ENCODE measurements at regions not wholly inside any gene's neighbourhood (a gene's known extent, or its start where the extent isn't known, plus 50 kb on each side); places are given as distances from the start of the nearest gene placed in this dataset.

DNA sequence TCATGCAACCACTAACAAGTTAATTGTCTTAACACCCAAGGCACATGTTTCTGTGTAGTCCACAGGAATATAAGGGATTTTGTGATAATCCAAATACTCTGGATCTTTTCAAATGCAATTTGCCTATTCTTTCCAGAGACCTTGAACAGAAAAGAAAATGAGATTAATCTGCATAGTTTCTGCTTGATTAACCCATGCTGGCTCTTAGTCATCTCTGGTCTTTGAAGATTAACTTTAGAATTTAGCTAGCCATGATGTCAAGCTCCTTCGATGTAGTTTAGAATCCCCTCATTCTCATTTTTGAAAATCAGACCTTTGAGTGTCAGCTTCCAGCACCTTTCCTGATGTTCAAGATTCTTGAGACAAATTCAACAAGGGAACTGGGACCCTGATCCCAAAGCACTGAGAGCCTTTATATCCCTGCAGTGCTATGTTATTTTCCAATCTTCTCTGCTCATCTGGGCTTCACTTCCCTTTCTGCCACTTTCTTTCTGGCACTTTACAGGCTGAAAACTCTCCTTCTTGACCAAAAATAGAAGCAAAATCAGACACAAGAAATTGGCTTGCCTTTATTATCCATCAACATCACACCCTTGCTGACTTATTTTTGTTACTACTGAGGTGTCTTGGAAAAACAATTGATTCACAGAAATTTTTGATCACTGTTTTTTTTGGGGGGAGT lies 155.5 kb downstream of the PALM2AKAP2 start (continued):
- no peak for TF ChIP-seq RELA (CRISPR knock-in tag; IDR thresholded peaks at IDR 0.05; ENCODE audit: borderline replicate concordance)
- TF ChIP-seq, protein P1, sequence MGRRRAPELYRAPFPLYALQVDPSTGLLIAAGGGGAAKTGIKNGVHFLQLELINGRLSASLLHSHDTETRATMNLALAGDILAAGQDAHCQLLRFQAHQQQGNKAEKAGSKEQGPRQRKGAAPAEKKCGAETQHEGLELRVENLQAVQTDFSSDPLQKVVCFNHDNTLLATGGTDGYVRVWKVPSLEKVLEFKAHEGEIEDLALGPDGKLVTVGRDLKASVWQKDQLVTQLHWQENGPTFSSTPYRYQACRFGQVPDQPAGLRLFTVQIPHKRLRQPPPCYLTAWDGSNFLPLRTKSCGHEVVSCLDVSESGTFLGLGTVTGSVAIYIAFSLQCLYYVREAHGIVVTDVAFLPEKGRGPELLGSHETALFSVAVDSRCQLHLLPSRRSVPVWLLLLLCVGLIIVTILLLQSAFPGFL (CRISPR knock-in tag; IDR thresholded peaks at IDR 0.05; ENCODE audit: borderline replicate concordance), result no peak
- no peak for TF ChIP-seq EMX1 (CRISPR knock-in tag; IDR thresholded peaks at IDR 0.05)

DNA sequence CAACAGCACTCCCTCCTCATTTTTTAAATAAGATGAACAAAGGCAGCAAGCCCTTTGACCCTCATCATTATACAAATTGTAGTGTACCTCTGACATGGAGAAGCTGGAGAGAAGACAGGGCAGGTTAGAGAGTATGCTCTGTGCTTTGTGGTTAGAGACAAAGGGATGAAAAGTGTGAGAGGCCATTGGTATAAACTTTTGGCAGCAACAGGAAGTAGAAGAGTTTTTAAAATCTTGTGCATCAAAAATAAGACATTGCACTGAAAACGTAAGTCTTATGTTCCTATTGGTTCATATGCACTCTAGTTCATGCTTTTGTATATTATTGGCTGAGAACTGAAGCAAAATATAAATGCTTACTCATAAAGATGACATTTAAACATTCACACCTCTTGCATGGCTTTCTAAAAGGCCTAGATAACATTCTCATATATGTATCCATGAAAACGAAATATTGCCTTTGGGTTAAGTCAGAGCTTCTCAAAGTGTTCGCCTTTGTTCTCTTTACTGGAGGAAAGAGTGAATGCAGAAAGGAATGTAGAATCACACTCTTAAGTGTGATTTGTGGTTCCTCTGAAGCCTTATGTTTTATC lies 158.0 kb downstream of the PALM2AKAP2 start:
- H3K4me1 Mint-ChIP-seq, result peaks cover 6% of the 10 kb centered on the region; the same call in 1 of the 2 replicates
- no peak for DNase-seq (ENCODE audit: low spot score)
- POLR2A ChIA-PET, result no interaction called here
- no peak overlapping the region for H3K4me3 Mint-ChIP-seq
- no peak for ATAC-seq
- CTCF ChIA-PET, result no interaction called here
- no peaks in the 10 kb centered on the region for H3K36me3 Mint-ChIP-seq
- TF ChIP-seq EMX1 (CRISPR knock-in tag; IDR thresholded peaks at IDR 0.05), result no peak
- no peak for TF ChIP-seq NR3C1 (CRISPR knock-in tag; conservative IDR thresholded peaks at IDR 0.05; ENCODE audit: low read depth)
- TF ChIP-seq, protein P2, sequence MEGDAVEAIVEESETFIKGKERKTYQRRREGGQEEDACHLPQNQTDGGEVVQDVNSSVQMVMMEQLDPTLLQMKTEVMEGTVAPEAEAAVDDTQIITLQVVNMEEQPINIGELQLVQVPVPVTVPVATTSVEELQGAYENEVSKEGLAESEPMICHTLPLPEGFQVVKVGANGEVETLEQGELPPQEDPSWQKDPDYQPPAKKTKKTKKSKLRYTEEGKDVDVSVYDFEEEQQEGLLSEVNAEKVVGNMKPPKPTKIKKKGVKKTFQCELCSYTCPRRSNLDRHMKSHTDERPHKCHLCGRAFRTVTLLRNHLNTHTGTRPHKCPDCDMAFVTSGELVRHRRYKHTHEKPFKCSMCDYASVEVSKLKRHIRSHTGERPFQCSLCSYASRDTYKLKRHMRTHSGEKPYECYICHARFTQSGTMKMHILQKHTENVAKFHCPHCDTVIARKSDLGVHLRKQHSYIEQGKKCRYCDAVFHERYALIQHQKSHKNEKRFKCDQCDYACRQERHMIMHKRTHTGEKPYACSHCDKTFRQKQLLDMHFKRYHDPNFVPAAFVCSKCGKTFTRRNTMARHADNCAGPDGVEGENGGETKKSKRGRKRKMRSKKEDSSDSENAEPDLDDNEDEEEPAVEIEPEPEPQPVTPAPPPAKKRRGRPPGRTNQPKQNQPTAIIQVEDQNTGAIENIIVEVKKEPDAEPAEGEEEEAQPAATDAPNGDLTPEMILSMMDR (IDR thresholded peaks at IDR 0.05), result no peak
- TF ChIP-seq, protein P3, sequence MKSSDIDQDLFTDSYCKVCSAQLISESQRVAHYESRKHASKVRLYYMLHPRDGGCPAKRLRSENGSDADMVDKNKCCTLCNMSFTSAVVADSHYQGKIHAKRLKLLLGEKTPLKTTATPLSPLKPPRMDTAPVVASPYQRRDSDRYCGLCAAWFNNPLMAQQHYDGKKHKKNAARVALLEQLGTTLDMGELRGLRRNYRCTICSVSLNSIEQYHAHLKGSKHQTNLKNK (CRISPR knock-in tag; IDR thresholded peaks at IDR 0.05), result no peak
- TF ChIP-seq ZBTB21 (CRISPR knock-in tag; IDR thresholded peaks at IDR 0.05; ENCODE audit: borderline replicate concordance), result no peak
- no peaks in the 10 kb centered on the region for H3K27me3 Mint-ChIP-seq (ENCODE audit: low read depth)
- H3K9me3 Mint-ChIP-seq, result no peaks in the 10 kb centered on the region
- H3K27ac Mint-ChIP-seq, result no peak overlapping the region

DNA sequence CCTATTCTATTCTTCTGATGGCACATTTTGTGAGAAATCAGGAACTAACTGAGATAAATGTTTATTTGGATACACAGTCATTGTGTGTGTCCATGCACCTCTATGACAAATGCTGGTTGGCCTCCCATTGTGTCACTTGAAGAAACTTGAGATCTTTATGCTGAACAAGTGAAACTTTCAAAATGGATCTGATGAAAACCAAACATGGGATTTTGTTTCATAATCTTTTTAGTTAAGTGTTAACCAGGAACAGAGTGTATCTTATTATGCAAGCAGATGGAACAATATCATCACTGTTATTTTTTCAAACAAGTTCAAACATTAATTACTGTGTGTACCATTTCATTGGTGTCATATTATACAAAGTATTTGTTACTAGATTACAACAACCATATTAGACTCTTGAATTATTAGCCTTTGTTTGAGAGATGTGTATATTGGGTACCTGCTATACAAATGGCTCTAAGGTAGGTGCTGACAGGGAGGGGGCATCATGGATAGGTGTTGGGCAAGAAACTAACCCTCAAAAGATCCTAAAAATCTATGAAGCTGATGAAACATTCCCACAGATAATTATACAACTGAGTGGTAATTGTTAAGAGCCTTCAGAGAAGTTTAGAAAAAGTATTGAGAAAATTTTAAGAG lies 159.8 kb downstream of the PALM2AKAP2 start:
- no peaks in the 10 kb centered on the region for H3K9me3 Mint-ChIP-seq
- no peak for DNase-seq (ENCODE audit: low spot score)
- ChIA-PET POLR2A (no interaction called here), CTCF (no interaction called here)
- no peaks in the 10 kb centered on the region for H3K27me3 Mint-ChIP-seq (ENCODE audit: low read depth)
- no peak for ATAC-seq
- TF ChIP-seq JUN (CRISPR knock-in tag; IDR thresholded peaks at IDR 0.05), result no peak
- TF ChIP-seq, protein P4, sequence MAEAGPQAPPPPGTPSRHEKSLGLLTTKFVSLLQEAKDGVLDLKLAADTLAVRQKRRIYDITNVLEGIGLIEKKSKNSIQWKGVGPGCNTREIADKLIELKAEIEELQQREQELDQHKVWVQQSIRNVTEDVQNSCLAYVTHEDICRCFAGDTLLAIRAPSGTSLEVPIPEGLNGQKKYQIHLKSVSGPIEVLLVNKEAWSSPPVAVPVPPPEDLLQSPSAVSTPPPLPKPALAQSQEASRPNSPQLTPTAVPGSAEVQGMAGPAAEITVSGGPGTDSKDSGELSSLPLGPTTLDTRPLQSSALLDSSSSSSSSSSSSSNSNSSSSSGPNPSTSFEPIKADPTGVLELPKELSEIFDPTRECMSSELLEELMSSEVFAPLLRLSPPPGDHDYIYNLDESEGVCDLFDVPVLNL (CRISPR knock-in tag; IDR thresholded peaks at IDR 0.05; ENCODE audit: borderline replicate concordance, low read depth), result no peak
- no peak for TF ChIP-seq CBFB (CRISPR knock-in tag; IDR thresholded peaks at IDR 0.05; ENCODE audit: low read depth)
- TF ChIP-seq FOXP1 (CRISPR knock-in tag; IDR thresholded peaks at IDR 0.05; ENCODE audit: borderline replicate concordance), result no peak
- TF ChIP-seq NFE2L1 (CRISPR knock-in tag; IDR thresholded peaks at IDR 0.05), result no peak
- no peak for TF ChIP-seq MYBL2 (CRISPR knock-in tag; IDR thresholded peaks at IDR 0.05)
- no peak for TF ChIP-seq ZNF121 (CRISPR knock-in tag; IDR thresholded peaks at IDR 0.05)
- TF ChIP-seq GABPB1 (CRISPR knock-in tag; IDR thresholded peaks at IDR 0.05), result peak; percentile 70
- no peak for TF ChIP-seq ATF1 (CRISPR knock-in tag; IDR thresholded peaks at IDR 0.05)
- H3K27ac Mint-ChIP-seq, result no peak overlapping the region
- H3K36me3 Mint-ChIP-seq, result no peaks in the 10 kb centered on the region
- H3K4me1 Mint-ChIP-seq, result peaks cover 2% of the 10 kb centered on the region; the same call in 1 of the 2 replicates
- H3K4me3 Mint-ChIP-seq, result no peak overlapping the region

All from WTC11 (cell line).